SK-N-MC (cell line): ENCODE measurements at regions not wholly inside any gene's neighbourhood (a gene's known extent, or its start where the extent isn't known, plus 50 kb on each side); places are given as distances from the start of the nearest gene placed in this dataset.
"Not testable (repeated sequence)": the region's sequence is repeated elsewhere in the genome, so short reads cannot be mapped to it uniquely, and the experiment has no call there.

Experiments
- DNase-seq: peaks from one replicate; pipeline ENCODE4 v3.0.0-alpha.2; 2011; ENCODE audit warnings: low read depth, low spot score
- H3K27ac ChIP-seq: fragments of 200-600 bp; sonication (generic); 2 replicates; pipeline ENCODE4 v1.5.1; 2016; ENCODE audit warnings: mixed run types
- H3K36me3 ChIP-seq: fragments of 200-600 bp; sonication (generic); 2 replicates; pipeline ENCODE4 v1.6.1; 2017; ENCODE audit warnings: antibody characterized with exemption, low read length, mixed read lengths; ENCODE audit not compliant: insufficient read depth
- H3K4me3 ChIP-seq: fragments of 200-600 bp; sonication (generic); 2 replicates; pipeline ENCODE4 v1.5.1; 2016
- H3K9ac ChIP-seq: fragments of 200-600 bp; sonication (generic); 2 replicates; pipeline ENCODE4 v1.8.0; 2017; ENCODE audit warnings: mixed run types, mixed read lengths; ENCODE audit not compliant: insufficient read length
- H3K9me3 ChIP-seq: fragments of 200-600 bp; sonication (generic); 2 replicates; pipeline ENCODE4 v1.6.1; 2017; ENCODE audit warnings: low read depth, mild to moderate bottlenecking, antibody characterized with exemption, low read length, moderate library complexity, mixed read lengths
- EZH2 ChIP-seq: fragments of 200-600 bp; sonication (generic); IDR thresholded peaks from one replicate; pipeline ENCODE4 v1.6.1; 2017; ENCODE audit warnings: antibody characterized with exemption
- FOXP2 ChIP-seq: optimal IDR thresholded peaks from 2 replicates; pipeline ENCODE3; 2011; ENCODE audit warnings: mild to moderate bottlenecking, moderate library complexity; ENCODE audit not compliant: insufficient read depth; ENCODE audit errors: extremely low read length, control extremely low read depth
- POLR2AphosphoS5 ChIP-seq: IDR thresholded peaks from 2 replicates; pipeline ENCODE4 v1.6.1; 2012; ENCODE audit warnings: mild to moderate bottlenecking, low read depth, low read length, borderline replicate concordance

DNA sequence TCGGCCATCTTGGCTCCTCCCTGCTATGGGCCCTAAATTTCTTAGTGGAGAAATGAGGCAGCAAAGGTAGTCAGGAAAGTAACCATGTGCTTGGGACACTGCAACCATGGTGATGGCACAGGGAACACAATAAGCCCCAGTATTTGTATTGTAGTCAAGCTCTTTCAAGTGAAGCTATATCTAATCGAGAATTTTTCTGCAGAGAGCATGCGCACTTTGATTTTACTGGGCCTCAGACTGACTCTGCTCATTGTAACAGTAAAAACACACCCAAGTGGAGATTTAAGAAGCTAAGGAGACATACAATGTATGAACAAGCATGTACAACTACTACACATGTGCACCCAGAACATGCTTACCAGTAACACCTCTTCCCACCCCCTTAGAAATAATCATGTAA, 67.3 kb upstream of the TMEM229A start:
- H3K27ac ChIP-seq: no peak overlapping the region
- no peak for DNase-seq
- no peak overlapping the region for H3K4me3 ChIP-seq

DNA sequence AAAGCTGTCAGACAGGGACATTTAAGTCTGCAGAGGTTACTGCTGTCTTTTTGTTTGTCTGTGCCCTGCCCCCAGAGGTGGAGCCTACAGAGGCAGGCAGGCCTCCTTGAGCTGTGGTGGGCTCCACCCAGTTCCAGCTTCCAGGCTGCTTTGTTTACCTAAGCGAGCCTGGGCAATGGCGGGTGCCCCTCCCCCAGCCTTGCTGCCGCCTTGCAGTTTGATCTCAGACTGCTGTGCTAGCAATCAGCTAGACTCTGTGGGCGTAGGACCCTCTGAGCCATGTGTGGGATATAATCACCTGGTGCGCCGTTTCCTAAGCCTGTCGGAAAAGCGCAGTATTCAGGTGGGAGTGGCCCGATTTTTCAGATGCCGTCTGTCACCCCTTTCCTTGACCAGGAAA, 66.7 kb upstream of the TMEM229A start:
- not testable (repeated sequence) for H3K9me3 ChIP-seq, H3K9ac ChIP-seq, H3K27ac ChIP-seq, H3K36me3 ChIP-seq, DNase-seq, H3K4me3 ChIP-seq

More for the DNA sequence above, 67.3 kb upstream of the TMEM229A start:
- TF ChIP-seq FOXP2: no peak
- TF ChIP-seq EZH2: no peak
- Histone ChIP-seq H3K9me3 (no peaks in the 10 kb centered on the region), H3K9ac (no peak overlapping the region), H3K36me3 (no peaks in the 10 kb centered on the region)

DNA sequence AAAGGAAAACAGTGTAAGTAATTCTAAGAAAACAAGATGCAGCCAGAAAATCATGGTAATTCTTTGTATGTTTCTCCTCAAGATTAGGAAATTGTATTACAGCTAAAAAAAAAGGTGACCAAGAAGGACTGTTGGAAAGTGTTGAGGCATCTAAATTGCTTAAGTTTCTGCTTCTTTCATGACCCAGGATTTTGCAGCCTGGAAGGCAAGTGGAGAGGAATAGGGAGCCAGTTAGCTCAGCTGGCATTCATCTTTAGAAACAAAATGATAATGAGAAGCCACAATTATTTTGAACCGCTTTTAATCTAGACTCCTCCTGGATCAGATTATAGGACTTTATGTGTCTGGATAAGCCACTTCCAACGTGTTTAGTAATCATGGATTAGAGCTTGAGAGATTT, 56.8 kb upstream of the TMEM229A start:
- no peak overlapping the region for H3K9ac ChIP-seq
- no peak overlapping the region for H3K4me3 ChIP-seq
- TF ChIP-seq EZH2: no peak
- no peak for TF ChIP-seq POLR2AphosphoS5
- no peak for TF ChIP-seq FOXP2
- H3K27ac ChIP-seq: no peak overlapping the region
- H3K36me3 ChIP-seq: no peaks in the 10 kb centered on the region
- no peaks in the 10 kb centered on the region for H3K9me3 ChIP-seq
- DNase-seq: no peak

DNA sequence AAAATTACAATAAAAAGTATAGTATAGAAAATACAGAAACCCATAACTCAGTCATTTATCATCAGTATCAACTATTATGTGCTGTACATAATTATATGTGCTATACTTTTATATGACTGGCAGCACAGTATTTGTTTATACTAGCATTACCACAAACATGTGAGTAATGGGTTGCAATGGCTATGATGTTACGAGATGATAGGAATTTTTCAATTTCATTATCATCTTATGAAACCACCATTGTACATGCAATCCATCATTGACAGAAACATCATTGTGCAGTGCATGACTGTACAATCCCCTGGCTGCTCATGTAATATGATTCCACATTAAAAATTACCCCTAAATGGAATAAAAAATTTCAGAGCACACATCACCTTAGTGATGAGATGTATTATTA, 55.7 kb upstream of the TMEM229A start:
- Histone ChIP-seq H3K27ac (no peak overlapping the region), H3K9ac (no peak overlapping the region), H3K36me3 (no peaks in the 10 kb centered on the region), H3K4me3 (no peak overlapping the region), H3K9me3 (no peaks in the 10 kb centered on the region)
- DNase-seq: no peak
- no peak for TF ChIP-seq POLR2AphosphoS5
- TF ChIP-seq FOXP2: no peak
- no peak for TF ChIP-seq EZH2

DNA sequence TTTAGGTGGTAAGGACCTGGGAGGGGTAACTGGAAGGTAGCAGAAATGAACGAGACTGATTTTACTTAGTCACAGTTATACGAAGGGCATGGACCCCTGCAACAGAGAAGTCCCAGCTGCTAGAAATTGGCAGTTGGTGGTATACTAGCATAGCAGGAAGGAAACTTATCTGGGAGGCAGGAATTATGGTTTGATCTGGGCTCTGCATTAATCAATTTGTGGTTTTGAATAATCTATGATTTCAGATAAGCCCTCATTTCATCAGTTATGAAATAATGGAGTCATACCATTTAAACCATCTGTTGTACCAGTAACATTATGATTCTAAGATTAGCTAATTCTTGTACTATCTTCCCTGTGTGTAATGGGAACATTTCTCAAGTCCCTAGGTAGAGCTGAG, 54.0 kb upstream of the TMEM229A start:
- Histone ChIP-seq H3K27ac (no peak overlapping the region), H3K9ac (no peak overlapping the region), H3K9me3 (no peaks in the 10 kb centered on the region), H3K36me3 (no peaks in the 10 kb centered on the region), H3K4me3 (no peak overlapping the region)
- DNase-seq: peak; percentile 32
- TF ChIP-seq POLR2AphosphoS5 (no peak), FOXP2 (no peak), EZH2 (no peak)

DNA sequence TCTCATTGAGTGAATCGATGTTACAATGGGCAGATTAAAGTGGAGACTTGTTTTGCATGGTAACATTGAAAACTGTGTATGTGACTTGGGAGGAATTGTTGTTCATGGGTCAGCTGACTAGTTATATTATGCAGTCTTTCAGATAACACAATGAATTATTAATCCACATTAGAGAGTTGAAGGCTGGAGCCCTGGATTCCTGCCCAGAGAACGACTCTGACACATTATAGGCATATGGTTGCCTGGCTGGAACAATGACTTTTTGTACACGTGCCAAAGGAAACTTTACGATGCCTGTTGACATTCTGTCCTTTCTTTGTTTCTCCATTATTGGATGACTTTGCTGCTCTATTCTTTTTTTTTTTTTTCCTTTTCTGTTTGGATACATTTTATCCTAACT, 52.3 kb upstream of the TMEM229A start:
- Histone ChIP-seq H3K4me3 (peak overlapping the region; percentile 26; the same call in 1 of the 2 replicates), H3K27ac (peak overlapping the region; percentile 86; the same call in 1 of the 2 replicates), H3K36me3 (no peaks in the 10 kb centered on the region), H3K9ac (no peak overlapping the region), H3K9me3 (no peaks in the 10 kb centered on the region)
- no peak for DNase-seq
- TF ChIP-seq EZH2 (no peak), POLR2AphosphoS5 (no peak), FOXP2 (no peak)

DNA sequence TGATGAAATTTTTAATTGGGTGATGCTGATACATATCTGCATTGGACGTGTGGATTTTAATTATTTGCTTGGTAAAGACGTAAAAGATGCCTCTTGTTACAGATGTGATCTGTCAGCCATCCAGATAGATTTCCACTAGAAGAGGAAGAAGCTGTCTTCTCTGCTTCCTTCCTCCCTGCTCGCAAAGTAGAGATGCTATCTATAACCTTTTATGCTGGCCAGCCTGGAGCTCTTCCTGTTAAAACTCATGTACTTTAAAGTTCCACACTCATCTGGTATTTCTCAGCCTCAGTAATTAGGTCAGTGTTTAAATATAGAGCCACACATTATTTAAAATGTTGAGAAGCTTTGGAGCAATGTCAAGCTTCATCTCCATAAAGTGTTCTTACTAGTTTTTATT, 51.2 kb upstream of the TMEM229A start:
- H3K4me3 ChIP-seq: peak overlapping the region; percentile 9; the same call in 1 of the 2 replicates
- H3K9ac ChIP-seq: no peak overlapping the region
- no peaks in the 10 kb centered on the region for H3K9me3 ChIP-seq
- H3K27ac ChIP-seq: peak overlapping the region; percentile 86
- peak; percentile 93 for DNase-seq
- no peaks in the 10 kb centered on the region for H3K36me3 ChIP-seq
- TF ChIP-seq FOXP2 (no peak), POLR2AphosphoS5 (peak; percentile 66; the same call in 1 of the 2 replicates)
